Loucy (cell line): ENCODE measurements at regions not wholly inside any gene's neighbourhood (a gene's known extent, or its start where the extent isn't known, plus 50 kb on each side); places are given as distances from the start of the nearest gene placed in this dataset.

Experiments
- EZH2phosphoT487 ChIP-seq: fragments of 200-600 bp; IDR thresholded peaks from 2 replicates; pipeline ENCODE4 v1.6.1; 2018; ENCODE audit warnings: antibody characterized with exemption, mild to moderate bottlenecking, moderate library complexity, borderline replicate concordance
- TF ChIP-seq, protein P1 (sequence below): fragments of 200-600 bp; sonication (generic); conservative IDR thresholded peaks from 2 replicates; pipeline ENCODE4 v1.5.1; 2014; ENCODE audit warnings: mild to moderate bottlenecking, antibody characterized with exemption, low read length

DNA sequence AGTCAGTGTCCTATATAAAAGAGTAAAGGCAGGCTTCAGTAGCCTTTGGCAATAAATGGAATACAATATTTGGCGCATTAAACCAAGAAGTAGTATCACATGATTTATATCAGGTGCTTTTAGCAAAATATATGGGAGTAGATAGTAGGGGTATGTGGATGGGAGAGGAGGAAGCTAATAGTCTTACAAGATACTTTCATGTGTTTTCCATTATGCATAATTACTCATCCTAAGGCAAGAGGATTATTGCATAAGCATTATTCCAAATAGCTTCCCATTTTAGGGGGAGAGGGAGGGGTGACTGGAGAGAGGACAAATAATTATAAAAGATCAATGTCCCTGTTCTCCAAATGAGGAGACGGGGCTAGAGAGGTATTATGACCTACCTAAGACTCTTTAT is 104.3 kb downstream of the DUSP6 start:
- TF ChIP-seq, protein P1, sequence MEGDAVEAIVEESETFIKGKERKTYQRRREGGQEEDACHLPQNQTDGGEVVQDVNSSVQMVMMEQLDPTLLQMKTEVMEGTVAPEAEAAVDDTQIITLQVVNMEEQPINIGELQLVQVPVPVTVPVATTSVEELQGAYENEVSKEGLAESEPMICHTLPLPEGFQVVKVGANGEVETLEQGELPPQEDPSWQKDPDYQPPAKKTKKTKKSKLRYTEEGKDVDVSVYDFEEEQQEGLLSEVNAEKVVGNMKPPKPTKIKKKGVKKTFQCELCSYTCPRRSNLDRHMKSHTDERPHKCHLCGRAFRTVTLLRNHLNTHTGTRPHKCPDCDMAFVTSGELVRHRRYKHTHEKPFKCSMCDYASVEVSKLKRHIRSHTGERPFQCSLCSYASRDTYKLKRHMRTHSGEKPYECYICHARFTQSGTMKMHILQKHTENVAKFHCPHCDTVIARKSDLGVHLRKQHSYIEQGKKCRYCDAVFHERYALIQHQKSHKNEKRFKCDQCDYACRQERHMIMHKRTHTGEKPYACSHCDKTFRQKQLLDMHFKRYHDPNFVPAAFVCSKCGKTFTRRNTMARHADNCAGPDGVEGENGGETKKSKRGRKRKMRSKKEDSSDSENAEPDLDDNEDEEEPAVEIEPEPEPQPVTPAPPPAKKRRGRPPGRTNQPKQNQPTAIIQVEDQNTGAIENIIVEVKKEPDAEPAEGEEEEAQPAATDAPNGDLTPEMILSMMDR = no peak
- TF ChIP-seq EZH2phosphoT487 = no peak
